HUES64 (cell line): ENCODE measurements at regions not wholly inside any gene's neighbourhood (a gene's known extent, or its start where the extent isn't known, plus 50 kb on each side); places are given as distances from the start of the nearest gene placed in this dataset.

Experiments used
- H3K27ac ChIP-seq: 2 replicates; pipeline ENCODE4 v1.7.0; 2013; ENCODE audit warnings: low read depth, low read length, inconsistent platforms
- H3K27me3 ChIP-seq: 2 replicates; pipeline ENCODE4 v1.6.1; 2013; ENCODE audit warnings: mild to moderate bottlenecking, low read length; ENCODE audit not compliant: insufficient read depth
- H3K36me3 ChIP-seq: 2 replicates; pipeline ENCODE4 v1.6.1; 2013; ENCODE audit warnings: mild to moderate bottlenecking, low read length; ENCODE audit not compliant: insufficient read depth
- H3K4me1 ChIP-seq: 2 replicates; pipeline ENCODE4 v1.6.1; 2013; ENCODE audit warnings: mild to moderate bottlenecking, low read length, moderate library complexity; ENCODE audit not compliant: insufficient read depth
- H3K4me3 ChIP-seq: 2 replicates; pipeline ENCODE4 v1.5.1; 2013; ENCODE audit warnings: mild to moderate bottlenecking, low read length, moderate library complexity
- H3K9ac ChIP-seq: 2 replicates; pipeline ENCODE4 v1.6.1; 2013; ENCODE audit warnings: mild to moderate bottlenecking, low read depth, low read length
- H3K9me3 ChIP-seq: 2 replicates; pipeline ENCODE4 v1.6.1; 2013; ENCODE audit warnings: low read depth, low read length; ENCODE audit not compliant: insufficient read depth
- WGBS: fragments of 150-250, 120-280 bp; methylation state at CpG from one replicate; pipeline ENCODE4 v1.1.7; 2013; ENCODE audit warnings: missing lambda C conversion rate; 5-methylcytosine and 5-hydroxymethylcytosine counted together

- Histone ChIP-seq H3K36me3 (no peaks in the 10 kb centered on the region), H3K9ac (no peak overlapping the region), H3K4me3 (no peak overlapping the region), H3K27ac (no peak overlapping the region), H3K27me3 (0 out of 2 replicates have a peak, but pooled peaks cover 4% of the 10 kb centered on the region), H3K9me3 (no peaks in the 10 kb centered on the region), H3K4me1 (peaks cover 23% of the 10 kb centered on the region)
- WGBS: 90% methylated on average over 2 of the region's 2 CpGs
Measured at GRCh38 chr22:27309697-27310096, 491.9 kb downstream of the MN1 start.

- Histone ChIP-seq H3K9me3 (no peaks in the 10 kb centered on the region), H3K27me3 (0 out of 2 replicates have a peak, but pooled peaks cover 4% of the 10 kb centered on the region), H3K4me3 (peak overlapping the region; percentile 33; the same call in 1 of the 2 replicates), H3K27ac (peak overlapping the region; percentile 3; the same call in 1 of the 2 replicates), H3K36me3 (no peaks in the 10 kb centered on the region), H3K4me1 (peaks cover 23% of the 10 kb centered on the region), H3K9ac (no peak overlapping the region)
- 29% methylated on average over 30 of the region's 30 CpGs for WGBS
Measured at GRCh38 chr22:27310966-27311697, 490.4 kb downstream of the MN1 start.

- H3K36me3 ChIP-seq: no peaks in the 10 kb centered on the region
- H3K4me1 ChIP-seq: peaks cover 23% of the 10 kb centered on the region
- peak overlapping the region; percentile 33 for H3K4me3 ChIP-seq
- whole genome bisulfite sequencing: 12% methylated on average over 16 of the region's 16 CpGs
- 0 out of 2 replicates have a peak, but pooled peaks cover 4% of the 10 kb centered on the region for H3K27me3 ChIP-seq
- peak overlapping the region; percentile 4; the same call in 1 of the 2 replicates for H3K9ac ChIP-seq
- H3K27ac ChIP-seq: peak overlapping the region; percentile 3; the same call in 1 of the 2 replicates
- no peaks in the 10 kb centered on the region for H3K9me3 ChIP-seq
Measured at GRCh38 chr22:27311698-27312550, 489.6 kb downstream of the MN1 start.

DNA sequence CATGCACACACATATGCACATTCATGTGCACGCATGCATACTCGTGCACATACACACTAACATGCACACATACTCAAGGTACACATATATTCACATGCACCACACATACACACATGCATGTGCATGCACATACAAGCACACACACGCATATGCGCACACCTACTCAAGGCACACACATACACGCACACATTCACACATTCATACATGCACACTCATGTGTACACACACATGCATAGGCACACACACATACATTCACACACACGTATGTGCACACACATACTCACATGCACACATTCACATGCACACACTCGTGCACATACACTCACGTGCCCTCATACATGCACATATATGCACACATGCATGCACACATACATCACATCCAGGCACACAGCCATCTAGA lies 489.0 kb downstream of the MN1 start:
- H3K27ac ChIP-seq: no peak overlapping the region
- WGBS: 89% methylated on average over 8 of the region's 8 CpGs
- H3K9me3 ChIP-seq: no peaks in the 10 kb centered on the region
- H3K36me3 ChIP-seq: no peaks in the 10 kb centered on the region
- peaks cover 23% of the 10 kb centered on the region for H3K4me1 ChIP-seq
- H3K27me3 ChIP-seq: 0 out of 2 replicates have a peak, but pooled peaks cover 4% of the 10 kb centered on the region
- H3K4me3 ChIP-seq: no peak overlapping the region
- no peak overlapping the region for H3K9ac ChIP-seq

GRCh38 chr22:27312966-27313855 lies 488.3 kb downstream of the MN1 start:
- H3K9ac ChIP-seq: no peak overlapping the region
- H3K27ac ChIP-seq: no peak overlapping the region
- no peaks in the 10 kb centered on the region for H3K36me3 ChIP-seq
- no peak overlapping the region for H3K4me3 ChIP-seq
- H3K27me3 ChIP-seq: 0 out of 2 replicates have a peak, but pooled peaks cover 4% of the 10 kb centered on the region
- no peaks in the 10 kb centered on the region for H3K9me3 ChIP-seq
- peaks cover 23% of the 10 kb centered on the region for H3K4me1 ChIP-seq
- WGBS: 67% methylated on average over 13 of the region's 13 CpGs

DNA sequence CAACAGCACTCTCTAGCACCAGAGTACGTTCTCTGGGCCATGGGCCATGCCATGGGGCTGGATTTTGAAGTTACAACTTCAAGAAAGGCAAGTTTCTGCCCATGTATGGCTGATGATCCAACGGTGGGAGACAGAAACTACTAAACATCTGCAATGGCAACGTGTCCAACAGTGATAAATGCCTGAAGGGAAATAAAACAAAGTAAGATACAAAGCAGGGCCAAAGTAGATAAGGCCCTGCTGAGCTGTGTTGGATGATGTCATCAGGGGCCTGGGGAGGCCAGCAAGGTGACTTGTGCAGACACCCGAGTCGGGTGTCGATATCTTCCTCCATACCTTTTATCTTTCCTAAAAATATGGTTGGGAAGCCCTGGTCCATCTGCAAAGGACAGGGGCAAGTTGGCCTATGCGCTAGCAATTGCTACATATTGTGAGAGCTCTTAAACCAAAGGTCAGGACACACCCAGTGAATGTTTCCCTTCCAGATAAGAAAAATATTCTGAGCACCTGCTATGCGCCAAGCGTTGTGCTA lies 487.2 kb downstream of the MN1 start:
- no peak overlapping the region for H3K27ac ChIP-seq
- no peak overlapping the region for H3K9ac ChIP-seq
- H3K9me3 ChIP-seq: peaks cover 3% of the 10 kb centered on the region
- no peaks in the 10 kb centered on the region for H3K36me3 ChIP-seq
- 0 out of 2 replicates have a peak, but pooled peaks cover 4% of the 10 kb centered on the region for H3K27me3 ChIP-seq
- peaks cover 30% of the 10 kb centered on the region for H3K4me1 ChIP-seq
- 91% methylated on average over 9 of the region's 9 CpGs for WGBS
- H3K4me3 ChIP-seq: no peak overlapping the region

DNA sequence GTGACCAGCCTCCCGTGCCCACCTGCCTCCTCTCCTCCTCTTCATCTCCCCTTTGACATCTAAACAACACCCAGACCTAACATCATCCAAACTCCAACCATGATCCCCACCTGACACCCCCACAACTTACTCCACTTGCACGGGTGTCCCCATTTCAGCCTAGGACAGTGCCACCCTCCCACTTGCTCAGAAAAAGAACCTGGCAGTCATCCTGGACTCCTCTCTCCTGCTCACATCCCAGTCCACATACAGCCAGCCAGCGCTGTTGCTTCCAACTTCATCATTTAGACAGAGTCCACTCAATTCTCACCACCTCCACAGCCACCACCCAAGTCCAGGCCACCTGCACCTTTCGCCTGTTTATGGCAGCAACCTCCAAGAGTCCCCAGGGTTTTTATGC lies 485.7 kb downstream of the MN1 start:
- Histone ChIP-seq H3K27me3 (0 out of 2 replicates have a peak, but pooled peaks cover 2% of the 10 kb centered on the region), H3K36me3 (no peaks in the 10 kb centered on the region), H3K9me3 (peaks cover 7% of the 10 kb centered on the region), H3K27ac (no peak overlapping the region), H3K9ac (no peak overlapping the region), H3K4me3 (no peak overlapping the region), H3K4me1 (peaks cover 27% of the 10 kb centered on the region)
- WGBS: 86% methylated on average over 4 of the region's 4 CpGs

DNA sequence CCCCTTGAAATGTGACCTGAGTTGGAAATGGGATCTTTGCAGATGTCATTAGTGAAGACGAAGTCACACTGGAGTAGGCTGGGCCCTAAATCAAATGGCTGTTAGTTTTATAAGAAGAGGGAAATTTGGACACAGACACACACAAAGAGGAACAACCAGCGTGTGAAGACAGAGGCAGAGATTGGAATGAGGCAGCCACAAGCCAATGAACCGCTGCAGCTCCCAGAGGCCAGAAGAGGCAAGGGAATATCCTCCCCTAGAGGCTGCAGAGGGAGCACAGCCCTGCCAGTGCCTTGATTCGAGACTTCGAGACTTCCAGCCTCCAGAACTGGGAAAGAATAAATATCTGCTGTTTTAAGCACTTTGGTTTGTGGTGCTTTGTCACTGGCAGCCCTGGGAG lies 484.5 kb downstream of the MN1 start:
- Histone ChIP-seq H3K4me1 (peaks cover 14% of the 10 kb centered on the region), H3K4me3 (no peak overlapping the region), H3K9ac (no peak overlapping the region), H3K27me3 (no peaks in the 10 kb centered on the region), H3K36me3 (no peaks in the 10 kb centered on the region), H3K27ac (no peak overlapping the region), H3K9me3 (peaks cover 7% of the 10 kb centered on the region)
- WGBS: 77% methylated on average over 5 of the region's 5 CpGs

DNA sequence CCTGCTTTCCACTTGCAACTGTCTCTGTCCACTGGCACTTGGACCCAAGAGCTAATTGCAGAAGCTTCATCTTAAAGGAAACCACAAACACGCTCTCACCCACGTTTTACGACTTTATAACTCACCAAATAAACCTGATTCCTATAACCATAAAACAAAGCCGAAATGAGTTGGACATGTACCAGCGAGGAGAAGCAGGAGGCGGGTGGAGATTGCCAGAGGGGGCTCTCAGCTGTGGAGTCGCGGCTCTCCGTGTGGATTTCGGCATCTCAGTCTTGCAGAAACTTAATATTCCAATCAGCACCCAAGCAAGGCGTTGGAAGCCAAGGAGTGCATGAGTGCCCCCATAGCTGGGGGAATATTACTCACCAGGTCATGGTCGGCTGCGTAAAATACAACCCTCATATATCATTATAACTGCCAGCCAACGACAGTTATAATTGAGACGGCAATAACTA lies 483.6 kb downstream of the MN1 start:
- no peak overlapping the region for H3K9ac ChIP-seq
- H3K36me3 ChIP-seq: no peaks in the 10 kb centered on the region
- H3K27ac ChIP-seq: no peak overlapping the region
- peaks cover 7% of the 10 kb centered on the region for H3K9me3 ChIP-seq
- no peak overlapping the region for H3K4me3 ChIP-seq
- WGBS: 92% methylated on average over 13 of the region's 15 CpGs
- H3K4me1 ChIP-seq: peaks cover 6% of the 10 kb centered on the region; the same call in 1 of the 2 replicates
- no peaks in the 10 kb centered on the region for H3K27me3 ChIP-seq

DNA sequence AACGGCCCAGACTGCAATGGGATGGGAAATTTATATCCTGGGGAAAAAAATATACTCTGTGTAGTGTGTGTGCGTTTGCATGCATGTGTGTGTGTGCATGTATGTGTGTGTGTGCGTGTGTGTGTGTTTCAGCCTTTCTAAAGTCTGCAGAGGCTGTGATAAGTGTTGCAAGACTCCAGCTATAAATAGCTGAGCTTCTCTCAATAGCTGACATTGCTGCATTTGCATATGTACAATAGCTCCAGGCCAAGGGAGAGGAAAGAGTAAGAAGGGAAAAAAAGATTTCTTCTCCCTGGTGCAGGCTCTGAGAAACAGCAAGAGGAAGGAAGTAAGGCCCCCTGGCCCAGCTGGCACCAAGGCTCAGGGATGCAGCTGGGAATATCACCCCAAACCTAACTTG lies 483.0 kb downstream of the MN1 start:
- Histone ChIP-seq H3K9me3 (peaks cover 7% of the 10 kb centered on the region), H3K27me3 (no peaks in the 10 kb centered on the region), H3K9ac (no peak overlapping the region), H3K36me3 (no peaks in the 10 kb centered on the region), H3K4me3 (no peak overlapping the region), H3K27ac (no peak overlapping the region), H3K4me1 (peaks cover 6% of the 10 kb centered on the region; the same call in 1 of the 2 replicates)
- 85% methylated on average over 3 of the region's 3 CpGs for WGBS
